IMR-90 (cell line): ENCODE measurements at regions not wholly inside any gene's neighbourhood (a gene's known extent, or its start where the extent isn't known, plus 50 kb on each side); places are given as distances from the start of the nearest gene placed in this dataset.
A peak's percentile ranks its signal among the peaks of the same experiment; 100 is the strongest.

Source experiments
- ATAC-seq: fragments of 200-7000 bp; cut with Tn5 transposase; 2 replicates; pipeline ENCODE4 v1.9.1; 2020; ENCODE audit warnings: low read depth, mild to moderate bottlenecking, moderate library complexity
- BruUV-seq: library from RNA; stranded (reverse); fragments of 400-500 nt; replicated peaks from 2 replicates; lab custom pipeline; 2021; lab: Mats Ljungman, UMichigan
- CTCF ChIA-PET: fragments of 300-600 bp; formaldehyde crosslinking; extraction: SDS; loops from one replicate; lab custom pipeline; 2021; ENCODE audit warnings: antibody characterized with exemption; lab: Yijun Ruan, JAX
- POLR2A ChIA-PET: fragments of 300-600 bp; sonication (Branson Sonifier 250); formaldehyde crosslinking; loops from one replicate; lab custom pipeline; 2022; ENCODE audit warnings: antibody characterized with exemption; ENCODE audit not compliant: unreplicated experiment; lab: Charles Lee
- DNase-seq: peaks from one replicate; pipeline ENCODE4 v3.0.0; 2013
- H2AFZ ChIP-seq: replicated peaks from 2 replicates; pipeline ENCODE3; 2013; ENCODE audit warnings: low read length, mild to moderate bottlenecking; ENCODE audit not compliant: poor library complexity
- H2AK5ac ChIP-seq: 2 replicates; pipeline ENCODE4 v1.6.1; 2013; ENCODE audit warnings: low read depth, low read length, inconsistent platforms
- H2AK9ac ChIP-seq: replicated peaks from 2 replicates; pipeline ENCODE3; 2013; ENCODE audit warnings: mild to moderate bottlenecking, low read depth, low read length, moderate library complexity; ENCODE audit not compliant: poor library complexity
- H2BK120ac ChIP-seq: 2 replicates; pipeline ENCODE4 v1.6.1; 2013; ENCODE audit warnings: low read depth, low read length, inconsistent platforms
- H2BK15ac ChIP-seq: 3 replicates; pipeline ENCODE4 v1.6.1; 2013; ENCODE audit warnings: low read depth, low read length, inconsistent platforms
- H2BK20ac ChIP-seq: 2 replicates; pipeline ENCODE4 v1.6.1; 2013; ENCODE audit warnings: low read depth, mild to moderate bottlenecking, inconsistent platforms, low read length, moderate library complexity
- H2BK5ac ChIP-seq: 2 replicates; pipeline ENCODE4 v1.6.1; 2013; ENCODE audit warnings: mild to moderate bottlenecking, low read depth, low read length, inconsistent platforms; ENCODE audit not compliant: poor library complexity, severe bottlenecking
- H3K14ac ChIP-seq: replicated peaks from 2 replicates; pipeline ENCODE4 v1.6.1; 2013; ENCODE audit warnings: low read depth, low read length, inconsistent platforms
- H3K18ac ChIP-seq: 2 replicates; pipeline ENCODE4 v1.6.1; 2013; ENCODE audit warnings: low read depth, low read length, control low read depth
- H3K23ac ChIP-seq: 2 replicates; pipeline ENCODE4 v1.6.1; 2013; ENCODE audit warnings: low read depth, low read length, inconsistent platforms
- H3K27ac ChIP-seq: 2 replicates; pipeline ENCODE4 v1.5.1; 2013; ENCODE audit warnings: mild to moderate bottlenecking, control low read depth, low read length; ENCODE audit not compliant: insufficient read depth
- H3K27me3 ChIP-seq: 2 replicates; pipeline ENCODE4 v1.6.1; 2013; ENCODE audit warnings: low read length; ENCODE audit not compliant: control insufficient read depth, insufficient read depth
- H3K36me3 ChIP-seq: 2 replicates; pipeline ENCODE4 v1.6.1; 2013; ENCODE audit warnings: low read length, mixed read lengths; ENCODE audit not compliant: control insufficient read depth, insufficient read depth
- H3K4ac ChIP-seq: 2 replicates; pipeline ENCODE4 v1.6.1; 2013; ENCODE audit warnings: low read depth, low read length, inconsistent platforms
- H3K4me1 ChIP-seq: 2 replicates; pipeline ENCODE4 v1.6.1; 2013; ENCODE audit warnings: low read length, mixed read lengths; ENCODE audit not compliant: control insufficient read depth, insufficient read depth
- H3K4me2 ChIP-seq: 2 replicates; pipeline ENCODE4 v1.6.1; 2013; ENCODE audit warnings: low read depth, mild to moderate bottlenecking, control low read depth, low read length, moderate library complexity
- H3K4me3 ChIP-seq: 2 replicates; pipeline ENCODE4 v1.5.1; 2013; ENCODE audit warnings: low read depth, mild to moderate bottlenecking, control low read depth, low read length, moderate library complexity; ENCODE audit not compliant: insufficient read depth
- H3K56ac ChIP-seq: 2 replicates; pipeline ENCODE4 v1.6.1; 2013; ENCODE audit warnings: low read length, inconsistent platforms; ENCODE audit not compliant: insufficient read depth; ENCODE audit errors: extremely low read depth
- H3K79me1 ChIP-seq, 2 experiments: 2 replicates each; pipeline ENCODE4 v1.6.1; 2013; ENCODE audit warnings: low read length in 2 of 2, inconsistent platforms in 1 of 2, low read depth in 1 of 2
- H3K9ac ChIP-seq: 2 replicates; pipeline ENCODE4 v1.6.1; 2013; ENCODE audit warnings: low read depth, low read length, control low read depth
- H3K9me1 ChIP-seq: 2 replicates; pipeline ENCODE4 v1.6.1; 2013; ENCODE audit warnings: low read length, inconsistent platforms; ENCODE audit not compliant: insufficient read depth
- H3K9me3 ChIP-seq: 2 replicates; pipeline ENCODE4 v1.6.1; 2013; ENCODE audit warnings: low read length; ENCODE audit not compliant: control insufficient read depth, insufficient read depth
- H4K20me1 ChIP-seq: 2 replicates; pipeline ENCODE4 v1.6.1; 2013; ENCODE audit warnings: low read length, inconsistent platforms; ENCODE audit not compliant: insufficient read depth
- H4K5ac ChIP-seq: 2 replicates; pipeline ENCODE4 v1.6.1; 2013; ENCODE audit warnings: mild to moderate bottlenecking, low read depth, low read length, control low read depth
- H4K8ac ChIP-seq, 2 experiments: 2 replicates each; pipeline ENCODE4 v1.6.1; 2013; ENCODE audit warnings: low read depth in 2 of 2, low read length in 2 of 2, control low read depth in 1 of 2, inconsistent platforms in 1 of 2
- H4K91ac ChIP-seq: 2 replicates; pipeline ENCODE4 v1.6.1; 2013; ENCODE audit warnings: low read depth, low read length, inconsistent platforms; ENCODE audit not compliant: insufficient read depth
- MAFK ChIP-seq: IDR thresholded peaks from 2 replicates; pipeline ENCODE4 v1.6.1; 2012; ENCODE audit warnings: low read depth, low read length, improper control_type of control experiment
- POLR2A ChIP-seq: IDR thresholded peaks from 2 replicates; pipeline ENCODE4 v1.6.1; 2012; ENCODE audit warnings: mild to moderate bottlenecking, low read depth, low read length
- WGBS, 2 experiments: methylation state at CpG; one replicate each; pipeline versions ENCODE4 v1.1.5 to v1.1.7; 2013; ENCODE audit warnings: missing lambda C conversion rate in 2 of 2; ENCODE audit not compliant: insufficient read length in 1 of 2; ENCODE audit errors: extremely low coverage in 2 of 2; 5-methylcytosine and 5-hydroxymethylcytosine counted together
- dilution Hi-C: fragments of 300-500 bp; cut with HindIII; formaldehyde crosslinking; loops from one replicate; pipeline ENCODE4 v1.14.3; 2018; ENCODE audit warnings: low sequenced_read_pairs; ENCODE audit not compliant: unreplicated experiment
- in situ Hi-C: fragments of 300-500 bp; cut with MboI; formaldehyde crosslinking; loops from 3 replicates; pipeline ENCODE4 v1.14.3; 2019; ENCODE audit warnings: low sequenced_read_pairs, inconsistent platforms, mixed read lengths
- intact Hi-C: fragments of 100-400 bp; cut with micrococcal nuclease; formaldehyde crosslinking; loops from 2 replicates; pipeline ENCODE4 v1.10.0; 2022

- no peak overlapping the region for H4K91ac ChIP-seq
Observed at GRCh38 chr1:34353409-34353808, 176.7 kb downstream of the C1orf94 start.

More at GRCh38 chr1:34353409-34353808, 176.7 kb downstream of the C1orf94 start:
- ChIA-PET POLR2A (no interaction called here), CTCF (no interaction called here)
- H3K4me1 ChIP-seq = no peaks in the 10 kb centered on the region
- peaks cover 30% of the 10 kb centered on the region for H3K9me3 ChIP-seq
- no peak overlapping the region for H2AK9ac ChIP-seq
- no peak overlapping the region for H2BK15ac ChIP-seq
- no peak overlapping the region for H2AFZ ChIP-seq
- no peaks in the 10 kb centered on the region for H3K27me3 ChIP-seq
- H3K4ac ChIP-seq = no peak overlapping the region
- BruUV-seq = no TSS peak
- H3K9ac ChIP-seq = no peak overlapping the region
- H3K56ac ChIP-seq = no peak overlapping the region
- intact Hi-C loops = no loop called here
- no peak overlapping the region for H4K8ac ChIP-seq
- H3K36me3 ChIP-seq = no peaks in the 10 kb centered on the region
- no peak overlapping the region for H4K5ac ChIP-seq
- DNase-seq = no peak
- no peak for ATAC-seq
- H2BK20ac ChIP-seq = no peak overlapping the region
- H3K4me2 ChIP-seq = no peak overlapping the region
- no peak overlapping the region for H2AK5ac ChIP-seq
- WGBS, 2 experiments = no CpG with 5 or more reads among the region's 2 CpGs
- H2BK5ac ChIP-seq = no peak overlapping the region
- H4K20me1 ChIP-seq = no peaks in the 10 kb centered on the region
- in situ Hi-C loops = no loop called here
- no peak overlapping the region for H3K18ac ChIP-seq
- TF ChIP-seq POLR2A (no peak), MAFK (0 out of 2 replicates have a peak, but pooled peaks have one; percentile 2)
- no peak overlapping the region for H3K27ac ChIP-seq
- no peaks in the 10 kb centered on the region for H3K79me1 ChIP-seq
- H3K14ac ChIP-seq = no peak overlapping the region
- no peak overlapping the region for H3K23ac ChIP-seq
- no peak overlapping the region for H2BK120ac ChIP-seq
- dilution Hi-C loops = no loop called here
- no peak overlapping the region for H3K4me3 ChIP-seq
- no peaks in the 10 kb centered on the region for H3K9me1 ChIP-seq
